ACC112 (cell line): ENCODE measurements at regions not wholly inside any gene's neighbourhood (a gene's known extent, or its start where the extent isn't known, plus 50 kb on each side); places are given as distances from the start of the nearest gene placed in this dataset.

Experiments
- H2AFZ ChIP-seq: fragments of 200-600 bp; sonication (generic); one replicate; pipeline ENCODE4 v1.6.0; 2017; ENCODE audit warnings: antibody characterized with exemption, low read length; ENCODE audit not compliant: unreplicated experiment
- H3K27ac ChIP-seq: fragments of 200-600 bp; sonication (generic); 2 replicates; pipeline ENCODE4 v1.5.1; 2014; ENCODE audit warnings: low read depth, mild to moderate bottlenecking, antibody characterized with exemption, low read length, moderate library complexity
- H3K27me3 ChIP-seq: fragments of 200-600 bp; sonication (generic); 2 replicates; pipeline ENCODE4 v1.6.1; 2014; ENCODE audit warnings: mild to moderate bottlenecking, antibody characterized with exemption, low read length, moderate library complexity, mixed read lengths; ENCODE audit not compliant: insufficient read depth
- H3K36me3 ChIP-seq: fragments of 200-600 bp; sonication (generic); 2 replicates; pipeline ENCODE4 v1.6.1; 2016; ENCODE audit warnings: mild to moderate bottlenecking, antibody characterized with exemption, low read length, moderate library complexity, mixed read lengths; ENCODE audit not compliant: insufficient read depth
- H3K4me1 ChIP-seq: fragments of 200-600 bp; sonication (generic); one replicate; pipeline ENCODE4 v1.6.1; 2016; ENCODE audit warnings: low read length, mixed read lengths; ENCODE audit not compliant: insufficient read depth, unreplicated experiment, control insufficient read depth
- H3K4me3 ChIP-seq: fragments of 200-600 bp; sonication (generic); 2 replicates; pipeline ENCODE4 v1.5.1; 2014; ENCODE audit warnings: mild to moderate bottlenecking, low read depth, low read length
- H3K79me2 ChIP-seq: fragments of 200-600 bp; sonication (generic); one replicate; pipeline ENCODE4 v1.6.0; 2016; ENCODE audit warnings: low read length; ENCODE audit not compliant: control insufficient read depth, unreplicated experiment, insufficient read depth

DNA sequence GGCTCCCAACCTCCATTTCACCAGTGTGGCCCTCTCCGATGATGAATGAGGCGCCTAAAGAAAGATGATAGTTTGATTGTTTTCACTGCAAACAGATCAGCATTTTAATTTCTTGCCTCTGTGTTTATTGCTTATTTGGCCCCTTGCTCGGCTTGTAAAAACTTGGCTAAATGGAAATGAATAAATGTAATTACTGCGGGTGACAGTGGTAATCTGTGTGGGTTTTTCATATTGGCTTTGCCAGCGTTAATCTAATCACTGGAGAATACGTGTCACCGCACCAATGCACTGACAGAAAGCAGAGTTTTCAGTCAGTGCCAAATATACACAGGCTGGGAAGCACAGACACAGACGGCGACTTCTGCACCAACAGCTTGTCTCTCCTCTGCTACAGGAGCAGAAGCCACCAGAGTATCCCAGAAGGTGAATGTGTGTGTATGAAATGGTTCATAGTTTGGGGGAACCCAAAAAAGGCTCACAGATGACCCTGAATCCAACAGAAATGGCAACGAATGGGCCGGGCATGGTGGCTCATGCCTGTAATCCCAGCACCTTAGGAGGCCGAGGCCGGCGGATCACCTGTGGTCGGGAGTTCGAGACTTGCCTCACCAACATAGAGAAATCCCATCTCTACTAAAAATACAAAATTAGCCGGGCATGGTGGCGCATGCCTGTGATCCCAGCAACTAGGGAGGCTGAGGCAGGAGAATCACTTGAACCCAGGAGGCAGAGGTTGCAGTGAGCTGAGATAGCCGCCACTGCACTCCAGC lies 534.0 kb downstream of the PKHD1 start:
- Histone ChIP-seq H3K79me2 (no peaks in the 10 kb centered on the region), H3K27me3 (no peaks in the 10 kb centered on the region), H2AFZ (no peak overlapping the region), H3K27ac (no peak overlapping the region), H3K4me3 (no peak overlapping the region), H3K36me3 (no peaks in the 10 kb centered on the region), H3K4me1 (no peaks in the 10 kb centered on the region)

GRCh38 chr6:51554029-51554428 lies 533.4 kb downstream of the PKHD1 start:
- no peaks in the 10 kb centered on the region for H3K36me3 ChIP-seq
- H2AFZ ChIP-seq = no peak overlapping the region
- no peaks in the 10 kb centered on the region for H3K4me1 ChIP-seq
- no peaks in the 10 kb centered on the region for H3K27me3 ChIP-seq
- H3K27ac ChIP-seq = no peak overlapping the region
- H3K4me3 ChIP-seq = no peak overlapping the region
- H3K79me2 ChIP-seq = no peaks in the 10 kb centered on the region

DNA sequence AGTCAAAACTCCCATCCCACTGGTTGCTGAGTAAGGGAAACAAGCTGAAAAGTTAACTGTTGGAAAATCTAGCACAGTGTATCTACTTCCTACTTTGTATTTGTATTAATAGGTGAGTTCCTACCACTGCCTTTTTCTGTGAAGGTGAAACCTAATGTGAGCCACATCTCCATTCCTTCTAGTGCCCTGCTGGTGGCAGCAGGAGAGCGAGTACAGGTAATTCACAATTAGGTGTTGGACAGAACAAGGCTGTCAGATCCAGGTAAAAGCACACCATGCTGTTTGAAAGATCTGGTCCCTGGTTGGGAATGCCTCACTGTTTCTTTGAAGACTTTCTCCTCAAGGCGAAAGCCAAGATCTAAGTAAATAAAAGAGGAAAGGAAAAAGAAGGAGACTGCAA lies 528.4 kb downstream of the PKHD1 start:
- Histone ChIP-seq H2AFZ (no peak overlapping the region), H3K27me3 (no peaks in the 10 kb centered on the region), H3K27ac (no peak overlapping the region), H3K4me1 (no peaks in the 10 kb centered on the region), H3K4me3 (no peak overlapping the region), H3K36me3 (no peaks in the 10 kb centered on the region), H3K79me2 (no peaks in the 10 kb centered on the region)

- Histone ChIP-seq H3K27ac (no peak overlapping the region), H3K27me3 (no peaks in the 10 kb centered on the region), H3K79me2 (no peaks in the 10 kb centered on the region), H3K4me3 (no peak overlapping the region), H2AFZ (no peak overlapping the region), H3K4me1 (no peaks in the 10 kb centered on the region), H3K36me3 (no peaks in the 10 kb centered on the region)
These were observed 525.2 kb downstream of the PKHD1 start for GRCh38 chr6:51562198-51562597.
